HFF-Myc (cell line): ENCODE measurements at regions not wholly inside any gene's neighbourhood (a gene's known extent, or its start where the extent isn't known, plus 50 kb on each side); places are given as distances from the start of the nearest gene placed in this dataset.
"Not testable (repeated sequence)": the region's sequence is repeated elsewhere in the genome, so short reads cannot be mapped to it uniquely, and the experiment has no call there.

ENCODE experiments used
- DNase-seq: peaks from one replicate; pipeline ENCODE4 v3.0.0-alpha.2; 2011; ENCODE audit warnings: low read depth; ENCODE audit errors: extremely low read depth
- H3K4me3 ChIP-seq: replicated peaks from 2 replicates; pipeline ENCODE4 v1.5.1; 2011; ENCODE audit warnings: low read depth, mild to moderate bottlenecking, control low read depth, low read length
- CTCF ChIP-seq: IDR thresholded peaks from 2 replicates; pipeline ENCODE4 v1.5.1; 2012; ENCODE audit warnings: mild to moderate bottlenecking, low read depth, low read length, control low read depth; ENCODE audit errors: missing control alignments

GRCh38 chr1:174105086-174105485 lies 54.2 kb upstream of the RABGAP1L start:
- H3K4me3 ChIP-seq, result no peak overlapping the region
- no peak for DNase-seq
- no peak for TF ChIP-seq CTCF

- DNase-seq, result no peak
- TF ChIP-seq CTCF, result no peak
- no peak overlapping the region for H3K4me3 ChIP-seq
These were observed 55.6 kb upstream of the RABGAP1L start for GRCh38 chr1:174103766-174104165.

GRCh38 chr1:174101976-174102375 lies 57.3 kb upstream of the RABGAP1L start:
- H3K4me3 ChIP-seq, DNase-seq: not testable (repeated sequence)

GRCh38 chr1:174097426-174097825 lies 61.9 kb upstream of the RABGAP1L start:
- no peak for TF ChIP-seq CTCF
- DNase-seq, result no peak
- no peak overlapping the region for H3K4me3 ChIP-seq

- not testable (repeated sequence) for H3K4me3 ChIP-seq, DNase-seq
These were observed 65.5 kb upstream of the RABGAP1L start for GRCh38 chr1:174093789-174094188.

- no peak for DNase-seq
- TF ChIP-seq CTCF, result no peak
- no peak overlapping the region for H3K4me3 ChIP-seq
These were observed 68.3 kb upstream of the RC3H1 start for GRCh38 chr1:174090471-174090870.

GRCh38 chr1:174080819-174081218 lies 58.7 kb upstream of the RC3H1 start:
- TF ChIP-seq CTCF, result no peak
- no peak overlapping the region for H3K4me3 ChIP-seq
- no peak for DNase-seq

GRCh38 chr1:174079796-174080195 lies 57.6 kb upstream of the RC3H1 start:
- no peak for TF ChIP-seq CTCF
- no peak for DNase-seq
- H3K4me3 ChIP-seq, result no peak overlapping the region

GRCh38 chr1:174078916-174079315 lies 56.8 kb upstream of the RC3H1 start:
- not testable (repeated sequence) for DNase-seq

More at GRCh38 chr1:174078916-174079315, 56.8 kb upstream of the RC3H1 start:
- H3K4me3 ChIP-seq, result not testable (repeated sequence)
